K562 (cell line): ENCODE measurements at regions not wholly inside any gene's neighbourhood (a gene's known extent, or its start where the extent isn't known, plus 50 kb on each side); places are given as distances from the start of the nearest gene placed in this dataset.

Source experiments
- BRF1 ChIP-seq: IDR thresholded peaks from 3 replicates; pipeline ENCODE4 v1.6.1; 2011; ENCODE audit warnings: borderline replicate concordance, mild to moderate bottlenecking; ENCODE audit not compliant: insufficient read length; ENCODE audit errors: extremely low read depth
- CBX2 ChIP-seq: fragments of 200-600 bp; sonication (generic); IDR thresholded peaks from one replicate; pipeline ENCODE4 v1.6.1; 2012; ENCODE audit warnings: mild to moderate bottlenecking, low read length, inconsistent platforms; ENCODE audit not compliant: insufficient read depth, poor library complexity, severe bottlenecking
- CBX3 ChIP-seq, 2 experiments: IDR thresholded peaks; 1 replicate in 1 of 2; 2 replicates in 1 of 2; pipeline ENCODE4 v1.6.1; 2012; ENCODE audit warnings: inconsistent platforms in 2 of 2, low read length in 2 of 2, borderline replicate concordance in 1 of 2, control low read depth in 1 of 2
- DACH1 ChIP-seq: fragments of 450-650 bp; IDR thresholded peaks from 2 replicates; pipeline ENCODE4 v1.6.1; 2018; ENCODE audit not compliant: partially characterized antibody
- GABPB1 ChIP-seq: sonication (generic); formaldehyde crosslinking; IDR thresholded peaks from 2 replicates; pipeline ENCODE4 v1.8.0; 2022; ENCODE audit warnings: mild to moderate bottlenecking, missing genetic modification reagents
- GATAD2B ChIP-seq: fragments of 450-650 bp; IDR thresholded peaks from 2 replicates; pipeline ENCODE4 v1.6.1; 2017; ENCODE audit warnings: mild to moderate bottlenecking, borderline replicate concordance
- KLF1 ChIP-seq: fragments of 450-650 bp; IDR thresholded peaks from 2 replicates; pipeline ENCODE4 v1.6.1; 2016; ENCODE audit warnings: missing genetic modification characterization, missing compliant biosample characterization
- PHF21A ChIP-seq: fragments of 450-650 bp; IDR thresholded peaks from 2 replicates; pipeline ENCODE4 v1.6.1; 2017; ENCODE audit warnings: low read depth, borderline replicate concordance
- POLR3A ChIP-seq: IDR thresholded peaks from 2 replicates; pipeline ENCODE4 v1.6.1; 2011; ENCODE audit warnings: borderline replicate concordance, mild to moderate bottlenecking, moderate library complexity; ENCODE audit not compliant: insufficient read length, insufficient read depth; ENCODE audit errors: extremely low read depth
- SAP30 ChIP-seq: fragments of 200-600 bp; sonication (generic); IDR thresholded peaks from 2 replicates; pipeline ENCODE4 v1.6.1; 2012; ENCODE audit warnings: borderline replicate concordance, low read depth, mild to moderate bottlenecking, moderate library complexity, low read length, control low read depth, inconsistent platforms; ENCODE audit not compliant: insufficient read depth, poor library complexity, severe bottlenecking
- XRCC3 ChIP-seq: fragments of 450-650 bp; IDR thresholded peaks from 2 replicates; pipeline ENCODE4 v1.6.1; 2017; ENCODE audit warnings: mild to moderate bottlenecking, moderate library complexity
- ZBTB17 ChIP-seq: fragments of 450-650 bp; formaldehyde crosslinking; IDR thresholded peaks from 2 replicates; pipeline ENCODE4 v1.4.0; 2020; ENCODE audit warnings: mild to moderate bottlenecking
- ZNF347 ChIP-seq: fragments of 450-650 bp; formaldehyde crosslinking; IDR thresholded peaks from 2 replicates; pipeline ENCODE4 v1.4.0; 2020; ENCODE audit warnings: low read depth, mild to moderate bottlenecking, moderate library complexity
- ZNF785 ChIP-seq: fragments of 250-450 bp; sonication (Bioruptor Pico); IDR thresholded peaks from 2 replicates; pipeline ENCODE4 v1.4.0; 2020; ENCODE audit warnings: mild to moderate bottlenecking
- TF ChIP-seq, protein P1 (sequence below): fragments of 250-450 bp; sonication (Bioruptor Pico); IDR thresholded peaks from 2 replicates; pipeline ENCODE4 v1.4.0; 2020; ENCODE audit warnings: mild to moderate bottlenecking
- TF ChIP-seq, protein P2 (sequence below): IDR thresholded peaks from 3 replicates; pipeline ENCODE4 v1.6.1; 2011; ENCODE audit warnings: borderline replicate concordance, mild to moderate bottlenecking, moderate library complexity; ENCODE audit not compliant: insufficient read length; ENCODE audit errors: extremely low read depth
- TF ChIP-seq, protein P3 (sequence below): fragments of 200-800 bp; sonication (Bioruptor generic); IDR thresholded peaks from 2 replicates; pipeline ENCODE4 v1.6.1; 2017; ENCODE audit warnings: missing genetic modification characterization, missing compliant biosample characterization
- TF ChIP-seq, protein P4 (sequence below), 2 experiments: IDR thresholded peaks; 2 replicates each; pipeline ENCODE4 v1.6.1; 2011; ENCODE audit warnings: borderline replicate concordance in 1 of 2, control low read depth in 1 of 2, low read depth in 1 of 2, low read length in 1 of 2, mild to moderate bottlenecking in 1 of 2, mixed read lengths in 1 of 2, moderate library complexity in 1 of 2; ENCODE audit not compliant: insufficient read depth in 1 of 2, insufficient read length in 1 of 2, poor library complexity in 1 of 2, severe bottlenecking in 1 of 2; ENCODE audit errors: extremely low read depth in 1 of 2

GRCh38 chr6:26299286-26300042 is 65.5 kb upstream of the BTN3A2 start (continued):
- TF ChIP-seq, protein P1, sequence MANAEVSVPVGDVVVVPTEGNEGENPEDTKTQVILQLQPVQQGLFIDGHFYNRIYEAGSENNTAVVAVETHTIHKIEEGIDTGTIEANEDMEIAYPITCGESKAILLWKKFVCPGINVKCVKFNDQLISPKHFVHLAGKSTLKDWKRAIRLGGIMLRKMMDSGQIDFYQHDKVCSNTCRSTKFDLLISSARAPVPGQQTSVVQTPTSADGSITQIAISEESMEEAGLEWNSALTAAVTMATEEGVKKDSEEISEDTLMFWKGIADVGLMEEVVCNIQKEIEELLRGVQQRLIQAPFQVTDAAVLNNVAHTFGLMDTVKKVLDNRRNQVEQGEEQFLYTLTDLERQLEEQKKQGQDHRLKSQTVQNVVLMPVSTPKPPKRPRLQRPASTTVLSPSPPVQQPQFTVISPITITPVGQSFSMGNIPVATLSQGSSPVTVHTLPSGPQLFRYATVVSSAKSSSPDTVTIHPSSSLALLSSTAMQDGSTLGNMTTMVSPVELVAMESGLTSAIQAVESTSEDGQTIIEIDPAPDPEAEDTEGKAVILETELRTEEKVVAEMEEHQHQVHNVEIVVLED (CRISPR knock-in tag) = no peak
- TF ChIP-seq SAP30 (no peak), CBX2 (no peak), ZNF347 (no peak), KLF1 (tag) (no peak), XRCC3 (no peak), GABPB1 (CRISPR knock-in tag) (no peak), GATAD2B (no peak), ZBTB17 (no peak), DACH1 (no peak), ZNF785 (CRISPR knock-in tag) (no peak), BRF1 (no peak), POLR3A (peak; percentile 80), PHF21A (no peak), CBX3 (IDR thresholded peaks at IDR 0.05; ENCODE audit: borderline replicate concordance in 1 of 2, low read length in 2 of 2) (0 out of 3 replicates have a peak, but pooled peaks of 1 of the 2 experiments have one; percentile 50)
- TF ChIP-seq, protein P2, sequence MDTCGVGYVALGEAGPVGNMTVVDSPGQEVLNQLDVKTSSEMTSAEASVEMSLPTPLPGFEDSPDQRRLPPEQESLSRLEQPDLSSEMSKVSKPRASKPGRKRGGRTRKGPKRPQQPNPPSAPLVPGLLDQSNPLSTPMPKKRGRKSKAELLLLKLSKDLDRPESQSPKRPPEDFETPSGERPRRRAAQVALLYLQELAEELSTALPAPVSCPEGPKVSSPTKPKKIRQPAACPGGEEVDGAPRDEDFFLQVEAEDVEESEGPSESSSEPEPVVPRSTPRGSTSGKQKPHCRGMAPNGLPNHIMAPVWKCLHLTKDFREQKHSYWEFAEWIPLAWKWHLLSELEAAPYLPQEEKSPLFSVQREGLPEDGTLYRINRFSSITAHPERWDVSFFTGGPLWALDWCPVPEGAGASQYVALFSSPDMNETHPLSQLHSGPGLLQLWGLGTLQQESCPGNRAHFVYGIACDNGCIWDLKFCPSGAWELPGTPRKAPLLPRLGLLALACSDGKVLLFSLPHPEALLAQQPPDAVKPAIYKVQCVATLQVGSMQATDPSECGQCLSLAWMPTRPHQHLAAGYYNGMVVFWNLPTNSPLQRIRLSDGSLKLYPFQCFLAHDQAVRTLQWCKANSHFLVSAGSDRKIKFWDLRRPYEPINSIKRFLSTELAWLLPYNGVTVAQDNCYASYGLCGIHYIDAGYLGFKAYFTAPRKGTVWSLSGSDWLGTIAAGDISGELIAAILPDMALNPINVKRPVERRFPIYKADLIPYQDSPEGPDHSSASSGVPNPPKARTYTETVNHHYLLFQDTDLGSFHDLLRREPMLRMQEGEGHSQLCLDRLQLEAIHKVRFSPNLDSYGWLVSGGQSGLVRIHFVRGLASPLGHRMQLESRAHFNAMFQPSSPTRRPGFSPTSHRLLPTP = peak; percentile 76
- TF ChIP-seq, protein P3, sequence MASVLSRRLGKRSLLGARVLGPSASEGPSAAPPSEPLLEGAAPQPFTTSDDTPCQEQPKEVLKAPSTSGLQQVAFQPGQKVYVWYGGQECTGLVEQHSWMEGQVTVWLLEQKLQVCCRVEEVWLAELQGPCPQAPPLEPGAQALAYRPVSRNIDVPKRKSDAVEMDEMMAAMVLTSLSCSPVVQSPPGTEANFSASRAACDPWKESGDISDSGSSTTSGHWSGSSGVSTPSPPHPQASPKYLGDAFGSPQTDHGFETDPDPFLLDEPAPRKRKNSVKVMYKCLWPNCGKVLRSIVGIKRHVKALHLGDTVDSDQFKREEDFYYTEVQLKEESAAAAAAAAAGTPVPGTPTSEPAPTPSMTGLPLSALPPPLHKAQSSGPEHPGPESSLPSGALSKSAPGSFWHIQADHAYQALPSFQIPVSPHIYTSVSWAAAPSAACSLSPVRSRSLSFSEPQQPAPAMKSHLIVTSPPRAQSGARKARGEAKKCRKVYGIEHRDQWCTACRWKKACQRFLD (CRISPR knock-in tag) = peak; percentile 51; the same call in 1 of the 2 replicates
- TF ChIP-seq, protein P4, sequence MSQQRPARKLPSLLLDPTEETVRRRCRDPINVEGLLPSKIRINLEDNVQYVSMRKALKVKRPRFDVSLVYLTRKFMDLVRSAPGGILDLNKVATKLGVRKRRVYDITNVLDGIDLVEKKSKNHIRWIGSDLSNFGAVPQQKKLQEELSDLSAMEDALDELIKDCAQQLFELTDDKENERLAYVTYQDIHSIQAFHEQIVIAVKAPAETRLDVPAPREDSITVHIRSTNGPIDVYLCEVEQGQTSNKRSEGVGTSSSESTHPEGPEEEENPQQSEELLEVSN (IDR thresholded peaks at IDR 0.05; ENCODE audit: borderline replicate concordance in 1 of 2, extremely low read depth in 1 of 2, insufficient read depth in 1 of 2, insufficient read length in 1 of 2, low read depth in 1 of 2, low read length in 1 of 2, poor library complexity in 1 of 2, severe bottlenecking in 1 of 2) = no peak
